HG03571 (cell line): ENCODE measurements at regions not wholly inside any gene's neighbourhood (a gene's known extent, or its start where the extent isn't known, plus 50 kb on each side); places are given as distances from the start of the nearest gene placed in this dataset.

Source experiments
- ATAC-seq: cut with Tn5 transposase; IDR thresholded peaks from one replicate; pipeline ENCODE4 v1.9.1; 2021; ENCODE audit not compliant: unreplicated experiment

GRCh38 chr3:182533394-182533793, 259.9 kb upstream of the ATP11B start:
- no peak for ATAC-seq

DNA sequence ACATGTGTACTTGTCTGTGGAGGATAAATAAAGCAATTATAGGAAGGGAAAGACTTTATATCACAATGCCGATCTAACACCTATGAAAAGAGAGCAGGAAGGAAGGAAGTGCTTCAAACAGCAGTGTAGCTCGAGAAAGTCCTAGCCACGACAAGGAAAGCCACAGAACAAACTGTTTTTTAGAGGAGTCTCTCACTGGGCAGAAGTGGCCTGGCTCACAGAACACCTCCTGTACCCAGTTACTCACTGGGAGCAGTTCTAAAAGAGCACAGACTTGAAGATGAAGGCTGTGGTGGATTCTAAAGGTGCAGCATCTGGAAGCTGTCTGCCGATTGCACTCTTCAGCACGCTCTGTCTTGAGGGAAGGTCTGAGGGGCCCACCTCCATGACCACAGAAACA, 248.8 kb upstream of the ATP11B start:
- ATAC-seq, result no peak

- ATAC-seq, result no peak
These were observed 231.0 kb upstream of the ATP11B start for GRCh38 chr3:182562274-182562673.

DNA sequence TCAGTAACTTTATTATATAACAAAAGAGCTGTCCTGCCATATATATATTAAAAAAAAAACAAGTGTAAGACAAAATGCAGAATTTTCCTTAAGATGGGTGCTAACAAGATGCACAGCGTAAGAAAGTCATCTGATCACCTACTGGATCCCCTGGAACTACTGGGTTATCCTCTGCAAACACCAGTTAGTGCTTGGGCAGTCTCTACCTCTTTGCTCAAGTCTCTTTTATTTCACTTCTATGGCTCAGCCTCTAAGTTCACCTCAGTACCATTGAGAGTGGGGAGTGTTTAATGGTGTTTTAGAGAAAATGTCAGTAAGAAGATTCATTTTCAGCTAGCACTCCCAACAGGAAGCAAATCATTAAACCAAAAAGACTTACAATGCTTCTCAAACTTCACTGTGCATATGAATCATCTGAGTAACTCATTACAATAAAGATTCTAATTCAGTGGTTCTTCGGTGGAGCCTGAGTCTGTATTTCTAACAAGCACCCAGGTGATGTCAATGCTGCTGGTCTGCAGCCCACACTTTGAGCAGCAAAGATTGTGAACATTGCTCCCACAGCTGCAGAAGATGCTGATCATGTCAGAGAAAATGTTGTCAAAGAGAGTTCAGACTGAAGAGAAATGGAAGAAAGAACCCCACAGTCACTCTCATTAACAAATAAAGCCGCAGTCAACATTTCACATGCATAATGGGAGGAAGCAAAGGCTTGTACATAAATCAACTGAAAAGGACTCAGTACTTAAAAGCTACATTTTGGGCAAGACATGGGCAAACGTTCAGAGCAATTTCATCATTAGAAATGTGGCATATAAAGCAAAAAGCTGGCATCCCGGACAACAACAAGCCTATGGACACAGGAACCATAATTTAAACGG, 227.1 kb upstream of the ATP11B start:
- no peak for ATAC-seq

GRCh38 chr3:182567700-182568099, 225.6 kb upstream of the ATP11B start:
- no peak for ATAC-seq

DNA sequence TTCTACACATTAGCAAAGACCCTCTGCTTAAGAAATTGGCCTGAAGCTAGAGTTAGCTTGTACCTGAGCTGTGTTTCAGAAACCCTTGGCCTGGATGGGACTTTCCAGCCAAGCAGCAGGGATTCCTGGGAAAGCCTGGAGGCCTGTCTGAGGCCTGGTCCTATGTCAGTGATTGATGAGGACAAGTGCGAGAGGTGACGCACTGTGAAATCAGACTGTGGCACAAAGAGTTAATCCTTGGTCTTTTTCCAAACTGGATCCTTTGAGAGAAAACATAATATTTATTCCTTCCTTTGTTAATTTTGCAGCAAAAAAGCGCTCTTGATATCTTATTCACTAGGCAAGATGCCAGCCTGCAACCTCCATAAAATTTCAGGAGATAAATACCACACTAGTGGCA, 225.0 kb upstream of the ATP11B start:
- no peak for ATAC-seq

DNA sequence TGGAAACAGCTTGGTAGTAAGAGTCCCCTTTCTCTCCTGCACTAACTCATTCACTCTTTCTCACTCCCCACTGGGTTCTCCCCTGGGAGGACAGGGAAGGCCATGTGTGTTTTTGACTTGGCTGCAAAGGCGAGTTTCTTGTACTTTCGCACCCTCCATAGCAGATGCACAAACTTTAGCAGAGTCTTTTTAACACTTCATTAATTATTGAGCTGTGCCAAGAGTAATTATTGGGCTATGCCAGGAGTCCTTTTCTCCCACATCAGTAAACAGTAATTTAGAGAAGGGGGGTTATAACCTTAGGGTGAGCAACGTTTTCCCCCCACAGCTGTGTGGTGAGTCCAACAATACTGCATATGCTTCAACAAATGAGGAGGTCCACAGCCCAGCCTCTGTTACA, 224.4 kb upstream of the ATP11B start:
- ATAC-seq, result no peak

- no peak for ATAC-seq
These were observed 222.2 kb upstream of the ATP11B start for GRCh38 chr3:182570946-182571594.

DNA sequence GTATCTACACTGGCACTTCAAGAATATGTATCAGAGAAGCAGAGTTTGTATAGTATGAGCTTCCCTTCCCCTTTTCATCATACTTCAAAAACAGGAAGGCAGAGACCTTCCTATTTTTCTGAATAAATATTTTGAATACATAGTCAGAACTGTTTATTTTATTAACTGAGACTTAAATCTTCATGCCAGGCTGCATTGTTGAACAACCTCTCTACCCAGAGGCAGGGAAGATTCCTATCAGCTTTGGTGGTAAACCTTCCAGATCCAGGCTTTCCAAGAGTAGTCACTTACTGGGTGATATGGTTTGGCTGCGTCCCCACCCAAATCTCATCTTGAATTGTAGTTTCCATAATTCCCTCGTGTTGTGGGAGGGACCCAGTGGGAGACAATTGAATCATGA, 217.4 kb upstream of the ATP11B start:
- no peak for ATAC-seq

- no peak for ATAC-seq
These were observed 209.8 kb upstream of the ATP11B start for GRCh38 chr3:182583545-182583944.

DNA sequence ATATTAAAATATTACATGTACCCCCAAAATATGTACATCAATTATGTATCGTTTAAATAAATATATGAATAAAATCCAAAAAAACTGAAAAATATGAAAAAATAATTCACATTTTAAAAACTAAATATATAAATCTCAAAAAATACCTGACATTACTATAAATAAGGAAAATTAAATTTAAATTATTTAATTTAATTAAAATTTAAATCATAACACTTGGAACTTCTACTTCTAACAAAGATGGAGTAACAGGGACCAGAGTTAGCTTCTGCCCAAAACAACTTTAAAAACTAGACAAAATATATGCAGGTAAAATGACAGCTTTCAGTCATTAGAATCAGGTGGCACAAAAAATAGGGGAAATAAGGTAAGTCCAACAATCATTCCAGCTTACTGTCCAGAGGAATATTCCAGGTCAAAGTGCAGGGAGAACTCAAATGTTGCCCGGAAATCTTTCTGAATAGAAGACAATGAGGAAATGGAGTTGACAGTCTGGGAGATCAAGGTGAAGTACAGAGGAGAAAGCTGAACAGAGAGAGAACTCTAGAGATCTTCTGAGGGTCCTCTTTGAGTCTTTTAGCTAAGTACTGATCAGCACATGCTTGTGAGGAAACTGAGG, 207.7 kb upstream of the ATP11B start:
- no peak for ATAC-seq

DNA sequence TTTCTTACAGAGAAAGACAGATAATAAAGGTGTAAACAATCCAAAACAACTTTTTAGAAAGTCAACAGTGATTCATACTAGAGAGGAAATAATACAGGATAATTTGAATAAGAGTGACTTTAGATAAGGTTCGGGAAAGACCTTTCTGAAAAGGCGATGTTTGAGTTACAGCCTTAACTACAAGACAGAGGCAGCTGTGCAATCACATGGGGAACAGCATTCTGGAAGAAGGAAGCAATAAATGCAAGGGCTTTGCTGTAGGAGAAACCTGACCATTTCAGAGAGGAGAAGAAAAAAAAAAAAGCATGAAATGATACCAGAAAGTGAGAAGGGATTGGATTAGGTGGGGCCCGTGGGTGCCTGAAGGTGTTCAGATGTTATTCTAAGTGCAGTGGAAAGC, 200.6 kb upstream of the ATP11B start:
- no peak for ATAC-seq

- ATAC-seq, result no peak
These were observed 196.5 kb upstream of the ATP11B start for GRCh38 chr3:182596676-182597410.

DNA sequence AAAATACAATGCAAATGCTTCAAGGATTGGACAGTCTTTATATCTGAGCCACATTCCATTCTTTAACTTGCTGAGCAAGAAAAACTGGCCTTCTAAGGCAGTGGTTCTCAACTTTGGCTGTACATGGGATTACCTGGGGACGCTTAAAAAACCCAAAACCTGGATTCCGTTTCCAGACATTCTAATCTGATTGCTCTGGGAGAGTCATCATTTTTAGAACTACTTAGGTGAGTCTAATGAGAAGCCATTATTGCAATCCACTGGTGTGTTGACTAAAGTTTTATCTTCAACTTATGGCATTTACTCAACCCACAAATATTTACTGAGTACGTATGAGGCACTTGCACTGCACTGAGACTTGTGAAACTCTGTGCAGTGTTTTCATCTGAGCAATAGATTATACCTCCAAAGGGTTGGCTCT, 195.7 kb upstream of the ATP11B start:
- no peak for ATAC-seq

DNA sequence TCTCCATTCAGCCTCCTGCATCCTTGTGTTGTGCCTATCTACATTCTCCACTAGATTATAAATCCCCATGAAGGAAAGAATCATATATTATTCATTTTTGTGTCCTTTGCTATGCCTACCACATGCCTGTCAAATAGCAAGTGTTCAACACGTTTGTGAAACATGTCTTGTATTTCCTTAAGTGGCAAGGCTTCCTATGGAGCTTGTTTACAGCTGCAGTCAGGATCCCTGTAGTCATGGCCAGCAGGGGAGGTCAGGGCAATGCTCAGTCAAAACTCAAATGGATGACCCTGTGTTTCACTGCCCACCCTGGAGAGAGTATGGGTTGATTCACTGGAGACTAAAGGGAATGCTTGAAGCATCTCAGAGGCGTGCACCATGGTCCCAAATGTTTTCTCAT, 191.7 kb upstream of the ATP11B start:
- no peak for ATAC-seq

DNA sequence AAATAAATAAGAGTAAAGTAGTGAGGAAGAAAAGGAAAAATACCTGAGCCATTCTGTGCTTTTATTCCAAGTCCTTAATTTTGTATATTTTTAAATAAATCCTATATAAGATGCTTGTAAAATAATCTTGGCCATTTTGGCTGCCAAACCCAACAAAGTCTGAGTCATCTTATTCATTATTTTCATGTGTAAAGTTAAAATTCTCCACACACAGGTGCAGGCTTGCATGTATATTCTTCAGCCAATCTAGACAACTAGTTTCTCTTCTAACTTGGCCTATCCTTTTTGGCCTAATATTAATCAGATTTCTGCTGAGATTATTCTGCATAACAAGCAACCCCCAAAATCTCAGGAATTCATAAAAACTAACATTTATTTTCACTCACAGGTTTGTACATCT, 189.8 kb upstream of the ATP11B start:
- ATAC-seq, result no peak

GRCh38 chr3:182605882-182606611, 187.3 kb upstream of the ATP11B start:
- no peak for ATAC-seq

DNA sequence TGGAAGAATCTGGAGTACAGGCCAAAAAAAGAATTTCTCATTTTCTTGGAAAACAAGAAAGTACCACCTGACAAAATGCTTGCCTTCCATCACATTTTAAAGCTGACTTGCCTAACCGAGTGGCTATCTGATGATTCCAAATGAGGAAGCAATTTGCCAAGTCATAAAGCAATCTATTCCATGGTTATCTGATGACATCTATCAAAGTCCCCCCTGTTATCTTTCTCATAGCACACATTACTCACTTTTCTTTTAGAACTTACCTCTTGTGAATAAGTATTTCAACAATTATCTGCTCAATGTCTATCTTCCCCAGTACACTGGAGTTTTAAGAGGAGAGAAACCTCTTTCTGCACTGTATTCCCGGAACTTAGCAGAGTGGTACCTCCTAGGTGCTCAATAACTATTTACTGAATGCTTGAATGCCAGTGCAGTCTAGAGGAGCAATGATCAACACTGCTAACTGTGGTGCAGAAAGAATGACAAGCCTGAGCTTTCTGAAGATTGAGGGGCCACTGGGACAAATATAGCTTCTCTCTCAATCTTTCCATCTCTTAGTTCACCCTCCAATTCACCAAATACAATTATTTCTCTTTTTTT, 186.3 kb upstream of the ATP11B start:
- no peak for ATAC-seq

- no peak for ATAC-seq
These were observed 184.5 kb upstream of the ATP11B start for GRCh38 chr3:182608832-182609231.

GRCh38 chr3:182609575-182610156, 183.6 kb upstream of the ATP11B start:
- ATAC-seq, result no peak
